ENCODE measurements at regions not wholly inside any gene's neighbourhood (a gene's known extent, or its start where the extent isn't known, plus 50 kb on each side); places are given as distances from the start of the nearest gene placed in this dataset.

- TF ChIP-seq CTCF (IDR thresholded peaks at IDR 0.05) (no peak), POLR2A (IDR thresholded peaks at IDR 0.05) (no peak)
These were observed 150.6 kb upstream of the SGO1 start for GRCh38 chr3:20336572-20336971.
